ENCODE measurements at regions not wholly inside any gene's neighbourhood (a gene's known extent, or its start where the extent isn't known, plus 50 kb on each side); places are given as distances from the start of the nearest gene placed in this dataset.

DNA sequence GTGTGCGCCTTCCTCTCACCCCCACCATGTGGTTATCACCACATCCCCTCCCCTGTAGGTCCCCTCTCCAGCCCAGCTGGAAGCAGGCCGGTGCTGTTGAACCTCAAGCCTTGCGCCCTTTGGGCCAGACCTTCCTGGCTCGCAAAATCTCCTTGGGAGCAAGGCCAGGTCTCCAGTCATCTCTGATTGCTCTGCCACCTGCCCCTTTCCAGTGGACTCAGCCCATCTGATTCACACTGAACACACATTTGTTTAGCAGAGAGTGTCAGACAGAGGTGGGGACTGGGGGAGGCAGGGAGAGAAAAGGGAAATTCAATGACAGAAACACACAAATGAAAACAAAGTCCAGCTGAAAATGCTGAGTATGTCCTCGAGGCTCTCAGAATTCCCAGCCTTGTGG, 119.4 kb downstream of the TPRA1 start:
- no peak overlapping the region for H2AFZ ChIP-seq (ENCODE audit: insufficient read depth, low read depth, low read length, poor library complexity, severe bottlenecking)
- Mint-ChIP-seq H3K36me3 (no peaks in the 10 kb centered on the region), H3K4me3 (no peak overlapping the region), H3K9me3 (peaks cover 0 to 8% (median 5%) of the 10 kb centered on the region in 7 donors), H3K27me3 (ENCODE audit: low read depth in 3 of 3) (peaks cover 5 to 16% (median 5%) of the 10 kb centered on the region in 3 donors), H3K27ac (no peak overlapping the region), H3K4me1 (no peaks in the 10 kb centered on the region)
- no peaks in the 10 kb centered on the region for H4K20me1 ChIP-seq (ENCODE audit: insufficient read depth, low read length)
- H3K27me3 ChIP-seq (ENCODE audit: control insufficient read depth in 2 of 2, insufficient read depth in 2 of 2, low read length in 2 of 2), result no peaks in the 10 kb centered on the region
- no peak overlapping the region for H3K27ac ChIP-seq (ENCODE audit: low read depth in 1 of 2, low read length in 2 of 2)
- no peak overlapping the region for H3K4me2 ChIP-seq (replicated peaks; ENCODE audit: extremely low read depth, low read length, poor library complexity, severe bottlenecking)
- no peaks in the 10 kb centered on the region for H3K36me3 ChIP-seq (replicated peaks in 1 of 2; ENCODE audit: control insufficient read depth in 1 of 2, insufficient read depth in 2 of 2, low read length in 2 of 2)
- no peak overlapping the region for H3K4me3 ChIP-seq (replicated peaks in 1 of 3; ENCODE audit: low read depth in 2 of 3, low read length in 3 of 3)
- H3K4me1 ChIP-seq (ENCODE audit: control insufficient read depth in 1 of 2, insufficient read depth in 2 of 2, low read length in 2 of 2), result no peaks in the 10 kb centered on the region
- TF ChIP-seq, protein P1, sequence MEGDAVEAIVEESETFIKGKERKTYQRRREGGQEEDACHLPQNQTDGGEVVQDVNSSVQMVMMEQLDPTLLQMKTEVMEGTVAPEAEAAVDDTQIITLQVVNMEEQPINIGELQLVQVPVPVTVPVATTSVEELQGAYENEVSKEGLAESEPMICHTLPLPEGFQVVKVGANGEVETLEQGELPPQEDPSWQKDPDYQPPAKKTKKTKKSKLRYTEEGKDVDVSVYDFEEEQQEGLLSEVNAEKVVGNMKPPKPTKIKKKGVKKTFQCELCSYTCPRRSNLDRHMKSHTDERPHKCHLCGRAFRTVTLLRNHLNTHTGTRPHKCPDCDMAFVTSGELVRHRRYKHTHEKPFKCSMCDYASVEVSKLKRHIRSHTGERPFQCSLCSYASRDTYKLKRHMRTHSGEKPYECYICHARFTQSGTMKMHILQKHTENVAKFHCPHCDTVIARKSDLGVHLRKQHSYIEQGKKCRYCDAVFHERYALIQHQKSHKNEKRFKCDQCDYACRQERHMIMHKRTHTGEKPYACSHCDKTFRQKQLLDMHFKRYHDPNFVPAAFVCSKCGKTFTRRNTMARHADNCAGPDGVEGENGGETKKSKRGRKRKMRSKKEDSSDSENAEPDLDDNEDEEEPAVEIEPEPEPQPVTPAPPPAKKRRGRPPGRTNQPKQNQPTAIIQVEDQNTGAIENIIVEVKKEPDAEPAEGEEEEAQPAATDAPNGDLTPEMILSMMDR (IDR thresholded peaks at IDR 0.05), result no peak
- no peaks in the 10 kb centered on the region for H3K79me2 ChIP-seq (ENCODE audit: insufficient read depth, low read length)
- no peak for DNase-seq
- intact Hi-C loops (cut with micrococcal nuclease), result no loop called here
- no peaks in the 10 kb centered on the region for H3K9me3 ChIP-seq (replicated peaks in 1 of 2; ENCODE audit: control insufficient read depth in 1 of 2, insufficient read depth in 1 of 2, low read length in 2 of 2)
- H3K9ac ChIP-seq (ENCODE audit: insufficient read depth, low read length, poor library complexity, severe bottlenecking), result no peak overlapping the region
- 96% methylated on average over 5 of the region's 5 CpGs for WGBS (ENCODE audit: insufficient coverage)

GRCh38 chr3:127469760-127470159, 120.8 kb downstream of the TPRA1 start:
- no peaks in the 10 kb centered on the region for H3K27me3 ChIP-seq (ENCODE audit: control insufficient read depth in 2 of 2, insufficient read depth in 2 of 2, low read length in 2 of 2)

More at GRCh38 chr3:127469760-127470159, 120.8 kb downstream of the TPRA1 start:
- 86% methylated on average over 9 of the region's 9 CpGs for WGBS (ENCODE audit: insufficient coverage)
- no peaks in the 10 kb centered on the region for H3K4me1 Mint-ChIP-seq
- peaks cover 0 to 8% (median 5%) of the 10 kb centered on the region in 7 donors for H3K9me3 Mint-ChIP-seq
- H3K9ac ChIP-seq (ENCODE audit: insufficient read depth, low read length, poor library complexity, severe bottlenecking), result no peak overlapping the region
- no peak overlapping the region for H3K4me2 ChIP-seq (replicated peaks; ENCODE audit: extremely low read depth, low read length, poor library complexity, severe bottlenecking)
- no peak overlapping the region for H3K27ac ChIP-seq (ENCODE audit: low read depth in 1 of 2, low read length in 2 of 2)
- no peaks in the 10 kb centered on the region for H3K4me1 ChIP-seq (ENCODE audit: control insufficient read depth in 1 of 2, insufficient read depth in 2 of 2, low read length in 2 of 2)
- no peaks in the 10 kb centered on the region for H3K36me3 ChIP-seq (replicated peaks in 1 of 2; ENCODE audit: control insufficient read depth in 1 of 2, insufficient read depth in 2 of 2, low read length in 2 of 2)
- H2AFZ ChIP-seq (ENCODE audit: insufficient read depth, low read depth, low read length, poor library complexity, severe bottlenecking), result no peak overlapping the region
- H3K9me3 ChIP-seq (replicated peaks in 1 of 2; ENCODE audit: control insufficient read depth in 1 of 2, insufficient read depth in 1 of 2, low read length in 2 of 2), result no peaks in the 10 kb centered on the region
- H3K27me3 Mint-ChIP-seq (ENCODE audit: low read depth in 3 of 3), result peaks cover 5 to 16% (median 5%) of the 10 kb centered on the region in 3 donors
- H3K36me3 Mint-ChIP-seq, result no peaks in the 10 kb centered on the region
- no peaks in the 10 kb centered on the region for H4K20me1 ChIP-seq (ENCODE audit: insufficient read depth, low read length)
- H3K4me3 ChIP-seq (replicated peaks in 1 of 3; ENCODE audit: low read depth in 2 of 3, low read length in 3 of 3), result no peak overlapping the region
- no peaks in the 10 kb centered on the region for H3K79me2 ChIP-seq (ENCODE audit: insufficient read depth, low read length)
- no peak for DNase-seq
- no peak overlapping the region for H3K27ac Mint-ChIP-seq
- intact Hi-C loops (cut with micrococcal nuclease), result no loop called here
- TF ChIP-seq, protein P1 (IDR thresholded peaks at IDR 0.05), result no peak
- no peak overlapping the region for H3K4me3 Mint-ChIP-seq
